ENCODE measurements at regions not wholly inside any gene's neighbourhood (a gene's known extent, or its start where the extent isn't known, plus 50 kb on each side); places are given as distances from the start of the nearest gene placed in this dataset.

- Histone ChIP-seq H4K20me1 (ENCODE audit: insufficient read depth) (no peaks in the 10 kb centered on the region), H3K79me2 (ENCODE audit: insufficient read depth) (no peaks in the 10 kb centered on the region), H3K27me3 (ENCODE audit: insufficient read depth) (no peaks in the 10 kb centered on the region), H3K9me2 (no peaks in the 10 kb centered on the region), H3K36me3 (replicated peaks in 1 of 2; ENCODE audit: control insufficient read depth in 1 of 2, insufficient read depth in 2 of 2, low read length in 1 of 2) (no peaks in the 10 kb centered on the region), H3K9me3 (no peaks in the 10 kb centered on the region), H3K27ac (ENCODE audit: low read depth in 2 of 2, low read length in 1 of 2) (no peak overlapping the region), H3F3A (replicated peaks; ENCODE audit: insufficient read depth) (no peaks in the 10 kb centered on the region), H3K4me1 (ENCODE audit: control insufficient read depth in 1 of 2, insufficient read depth in 2 of 2, low read depth in 1 of 2, low read length in 1 of 2) (peaks cover 0 to 7% of the 10 kb centered on the region in 2 experiments; a peak in 1 of 4 replicates), H3K4me2 (no peak overlapping the region), H3K9ac (no peak overlapping the region), H2AFZ (ENCODE audit: low read depth) (no peak overlapping the region), H3K4me3 (ENCODE audit: low read depth in 2 of 2, low read length in 1 of 2) (no peak overlapping the region)
- ChIA-PET POLR2A (no interaction called here), CTCF (interaction anchor here (1.0 to 1.8 kb wide), 4 partner anchors 31 to 239 kb away, joined by 3 to 7 read pairs (median 4); no protein-coding TSS in a partner anchor)
- no peak for DNase-seq
- TF ChIP-seq SMC3 (IDR thresholded peaks at IDR 0.05; ENCODE audit: low read depth, low read length), result no peak
- no peak for TF ChIP-seq TEAD4 (IDR thresholded peaks at IDR 0.05; ENCODE audit: borderline replicate concordance, insufficient read depth)
- 65% methylated on average over 4 of the region's 5 CpGs for WGBS (ENCODE audit: low lambda C conversion rate)
Measured at GRCh38 chr7:36079446-36080025, 73.5 kb upstream of the EEPD1 start.

GRCh38 chr7:36080843-36081242 lies 72.2 kb upstream of the EEPD1 start:
- no peaks in the 10 kb centered on the region for H3F3A ChIP-seq (replicated peaks; ENCODE audit: insufficient read depth)
- TF ChIP-seq SIN3A (IDR thresholded peaks at IDR 0.05; ENCODE audit: borderline replicate concordance, low read depth, low read length), result no peak
- no peak for TF ChIP-seq GATA2 (CRISPR knock-in tag; IDR thresholded peaks at IDR 0.05)
- TF ChIP-seq USF2 (IDR thresholded peaks at IDR 0.05; ENCODE audit: borderline replicate concordance, low read depth, low read length), result no peak
- no peak for TF ChIP-seq TAF1 (IDR thresholded peaks at IDR 0.05; ENCODE audit: borderline replicate concordance, low read depth, low read length)
- TF ChIP-seq RFX5 (IDR thresholded peaks at IDR 0.05; ENCODE audit: low read length), result no peak
- no peak for TF ChIP-seq MXI1 (IDR thresholded peaks at IDR 0.05; ENCODE audit: low read depth, low read length)
- no peak for TF ChIP-seq NRF1 (IDR thresholded peaks at IDR 0.05; ENCODE audit: low read depth, low read length)
- TF ChIP-seq RCOR1 (IDR thresholded peaks at IDR 0.05; ENCODE audit: low read length), result no peak
- TF ChIP-seq REST (IDR thresholded peaks at IDR 0.05; ENCODE audit: low read depth, low read length), result no peak
- TF ChIP-seq YY1 (IDR thresholded peaks at IDR 0.05; ENCODE audit: low read depth), result no peak
- no peak for TF ChIP-seq IRF3 (IDR thresholded peaks at IDR 0.05; ENCODE audit: low read depth, low read length)
- TF ChIP-seq EP300 (IDR thresholded peaks at IDR 0.05; ENCODE audit: borderline replicate concordance in 1 of 2, low read depth in 1 of 2, low read length in 1 of 2), result no peak
- TF ChIP-seq TEAD4 (IDR thresholded peaks at IDR 0.05; ENCODE audit: borderline replicate concordance, insufficient read depth), result no peak
- TF ChIP-seq ELF1 (IDR thresholded peaks at IDR 0.05), result no peak
- no peak for TF ChIP-seq JUND (IDR thresholded peaks at IDR 0.05)
- no peak overlapping the region for H3K4me3 ChIP-seq (ENCODE audit: low read depth in 2 of 2, low read length in 1 of 2)
- CTCF ChIA-PET, result interaction anchor here (1.5 kb wide), 1 partner anchor 238 kb away, joined by 7 read pairs; no protein-coding TSS in a partner anchor
- peaks cover 0 to 8% of the 10 kb centered on the region in 2 experiments; a peak in 1 of 4 replicates for H3K4me1 ChIP-seq (ENCODE audit: control insufficient read depth in 1 of 2, insufficient read depth in 2 of 2, low read depth in 1 of 2, low read length in 1 of 2)
- no peaks in the 10 kb centered on the region for H3K9me3 ChIP-seq
- H4K20me1 ChIP-seq (ENCODE audit: insufficient read depth), result no peaks in the 10 kb centered on the region
- DNase-seq, result no peak
- no peak overlapping the region for H3K4me2 ChIP-seq
- no peak overlapping the region for H3K9ac ChIP-seq
- H3K9me2 ChIP-seq, result no peaks in the 10 kb centered on the region
- no peaks in the 10 kb centered on the region for H3K27me3 ChIP-seq (ENCODE audit: insufficient read depth)
- H3K36me3 ChIP-seq (replicated peaks in 1 of 2; ENCODE audit: control insufficient read depth in 1 of 2, insufficient read depth in 2 of 2, low read length in 1 of 2), result no peaks in the 10 kb centered on the region
- POLR2A ChIA-PET, result no interaction called here
- 84% methylated on average over 5 of the region's 5 CpGs for WGBS (ENCODE audit: low lambda C conversion rate)
- H3K79me2 ChIP-seq (ENCODE audit: insufficient read depth), result no peaks in the 10 kb centered on the region
- H3K27ac ChIP-seq (ENCODE audit: low read depth in 2 of 2, low read length in 1 of 2), result no peak overlapping the region
- H2AFZ ChIP-seq (ENCODE audit: low read depth), result no peak overlapping the region

Measured in SK-N-SH (cell line).